Testis (tissue), 2 donors: ENCODE measurements at regions not wholly inside any gene's neighbourhood (a gene's known extent, or its start where the extent isn't known, plus 50 kb on each side); places are given as distances from the start of the nearest gene placed in this dataset.

Experiments used
- DNase-seq: peaks from one replicate; pipeline ENCODE4 v3.0.0-alpha.2; 2019
- H3K27ac ChIP-seq, 2 donors: fragments of 200-600 bp; sonication (generic); one replicate each; pipeline ENCODE4 v1.5.1; 2019
- H3K27me3 ChIP-seq: fragments of 200-600 bp; sonication (generic); one replicate; pipeline ENCODE4 v1.5.1; 2019
- H3K36me3 ChIP-seq: fragments of 200-600 bp; sonication (generic); one replicate; pipeline ENCODE4 v1.5.1; 2017; ENCODE audit warnings: low read depth; ENCODE audit errors: missing control alignments
- H3K4me1 ChIP-seq: fragments of 200-600 bp; sonication (generic); one replicate; pipeline ENCODE4 v1.5.1; 2019
- H3K4me3 ChIP-seq, 2 donors: fragments of 200-600 bp; sonication (generic); one replicate each; pipeline ENCODE4 v1.5.1; 2017 to 2019
- H3K9me3 ChIP-seq: fragments of 200-600 bp; sonication (generic); one replicate; pipeline ENCODE4 v1.5.1; 2017
- CTCF ChIP-seq, 3 experiments: fragments of 450-650 bp in 2 of 3; fragments of 200-600 bp in 1 of 3; sonication (generic) in 1 of 3; IDR thresholded peaks; one replicate each; pipeline ENCODE4 v1.5.1; 2016 to 2019; ENCODE audit warnings: antibody characterized with exemption in 3 of 3, mild to moderate bottlenecking in 2 of 3, moderate library complexity in 1 of 3
- POLR2A ChIP-seq: fragments of 450-650 bp; IDR thresholded peaks from one replicate; pipeline ENCODE4 v1.6.1; 2017; ENCODE audit warnings: antibody characterized with exemption, mild to moderate bottlenecking, moderate library complexity
- WGBS, 2 donors: methylation state at CpG; one replicate each; pipeline ENCODE4 v1.1.5; 2018; 5-methylcytosine and 5-hydroxymethylcytosine counted together
- intact Hi-C: fragments of 100-400 bp; cut with DNase I; formaldehyde crosslinking; loops from one replicate; pipeline ENCODE4 v1.15.1; 2023; ENCODE audit warnings: low total_unique reads

DNA sequence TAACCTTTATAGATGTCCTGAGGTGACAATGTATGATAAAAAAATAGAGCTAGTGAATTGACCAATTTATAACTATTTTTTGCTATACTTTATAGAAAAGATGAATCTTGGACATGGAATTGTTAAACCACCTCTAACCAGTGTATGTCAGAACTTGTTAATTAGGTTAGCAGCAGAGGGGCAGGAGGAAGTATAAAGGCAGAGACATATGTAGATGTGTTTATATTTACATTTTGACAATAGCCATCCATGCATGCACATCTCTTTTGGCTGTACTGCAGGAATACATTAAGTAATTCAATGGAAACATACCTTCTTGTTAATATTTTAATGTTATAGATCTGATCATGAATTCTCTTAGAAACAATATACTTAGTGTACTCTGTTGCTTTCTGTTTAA is 254.6 kb upstream of the NT5E start:
- intact Hi-C loops: no loop called here
- no peaks in the 10 kb centered on the region for H3K27me3 ChIP-seq
- TF ChIP-seq POLR2A (no peak), CTCF (IDR thresholded peaks at IDR 0.05) (no peak)
- no peak overlapping the region for H3K4me3 ChIP-seq
- no peak for DNase-seq
- no peaks in the 10 kb centered on the region for H3K9me3 ChIP-seq
- no peaks in the 10 kb centered on the region for H3K36me3 ChIP-seq
- H3K4me1 ChIP-seq: no peaks in the 10 kb centered on the region
- no peak overlapping the region for H3K27ac ChIP-seq

GRCh38 chr6:85193339-85193738 is 256.5 kb upstream of the NT5E start:
- no peak overlapping the region for H3K27ac ChIP-seq
- no peak overlapping the region for H3K4me3 ChIP-seq
- no peak for TF ChIP-seq CTCF (IDR thresholded peaks at IDR 0.05)
- TF ChIP-seq POLR2A: no peak
- H3K27me3 ChIP-seq: no peaks in the 10 kb centered on the region
- H3K36me3 ChIP-seq: no peaks in the 10 kb centered on the region
- H3K4me1 ChIP-seq: no peaks in the 10 kb centered on the region
- intact Hi-C loops: no loop called here
- H3K9me3 ChIP-seq: no peaks in the 10 kb centered on the region
- no peak for DNase-seq
- 61 to 73% methylated on average over 3 of the region's 3 CpGs for WGBS, 2 donors

GRCh38 chr6:85192596-85192995 is 257.3 kb upstream of the NT5E start:
- intact Hi-C loops: no loop called here
- TF ChIP-seq POLR2A: no peak
- TF ChIP-seq CTCF (IDR thresholded peaks at IDR 0.05): no peak

DNA sequence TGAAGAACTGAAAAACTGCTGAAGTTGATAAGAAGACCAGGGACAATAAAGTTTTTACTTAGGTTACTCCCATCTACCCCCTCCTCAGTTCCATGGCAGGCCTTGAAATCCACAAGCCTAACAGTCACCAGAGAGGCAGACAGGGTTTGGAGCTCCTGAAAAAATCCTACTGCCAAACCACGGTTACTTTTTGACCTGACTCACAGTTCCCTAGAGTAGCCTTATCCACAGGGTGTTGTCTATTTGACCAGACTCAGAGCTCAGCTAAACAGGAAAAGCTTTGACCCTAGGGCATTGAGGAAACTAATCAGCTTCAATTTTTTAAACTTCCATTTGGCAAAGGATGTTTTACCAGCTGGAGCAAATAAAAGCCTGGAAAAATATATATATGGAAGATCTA is 257.7 kb upstream of the NT5E start:
- WGBS, 2 donors: 40 to 53% methylated on average over 1 of the region's 1 CpG
- Histone ChIP-seq H3K36me3 (no peaks in the 10 kb centered on the region), H3K4me3 (no peak overlapping the region), H3K4me1 (no peaks in the 10 kb centered on the region), H3K9me3 (no peaks in the 10 kb centered on the region), H3K27me3 (no peaks in the 10 kb centered on the region), H3K27ac (no peak overlapping the region)
- DNase-seq: no peak
- intact Hi-C loops: no loop called here
- no peak for TF ChIP-seq POLR2A

More at GRCh38 chr6:85192596-85192995, 257.3 kb upstream of the NT5E start:
- 65 to 81% methylated on average over 4 of the region's 4 CpGs for WGBS, 2 donors
- no peak overlapping the region for H3K27ac ChIP-seq
- no peaks in the 10 kb centered on the region for H3K36me3 ChIP-seq
- no peaks in the 10 kb centered on the region for H3K4me1 ChIP-seq
- H3K27me3 ChIP-seq: no peaks in the 10 kb centered on the region
- H3K4me3 ChIP-seq: no peak overlapping the region
- no peaks in the 10 kb centered on the region for H3K9me3 ChIP-seq
- DNase-seq: no peak

- no peaks in the 10 kb centered on the region for H3K36me3 ChIP-seq
- no peaks in the 10 kb centered on the region for H3K27me3 ChIP-seq
- H3K27ac ChIP-seq: no peak overlapping the region
- H3K9me3 ChIP-seq: no peaks in the 10 kb centered on the region
- no peak for DNase-seq
- H3K4me1 ChIP-seq: no peaks in the 10 kb centered on the region
- H3K4me3 ChIP-seq: no peak overlapping the region
- intact Hi-C loops: no loop called here
- no peak for TF ChIP-seq POLR2A
- TF ChIP-seq CTCF (IDR thresholded peaks at IDR 0.05): no peak
- WGBS, 2 donors: 58 to 67% methylated on average over 2 of the region's 2 CpGs
These were observed 258.2 kb upstream of the NT5E start for GRCh38 chr6:85191656-85192055.
